ENCODE measurements at regions not wholly inside any gene's neighbourhood (a gene's known extent, or its start where the extent isn't known, plus 50 kb on each side); places are given as distances from the start of the nearest gene placed in this dataset.

DNA sequence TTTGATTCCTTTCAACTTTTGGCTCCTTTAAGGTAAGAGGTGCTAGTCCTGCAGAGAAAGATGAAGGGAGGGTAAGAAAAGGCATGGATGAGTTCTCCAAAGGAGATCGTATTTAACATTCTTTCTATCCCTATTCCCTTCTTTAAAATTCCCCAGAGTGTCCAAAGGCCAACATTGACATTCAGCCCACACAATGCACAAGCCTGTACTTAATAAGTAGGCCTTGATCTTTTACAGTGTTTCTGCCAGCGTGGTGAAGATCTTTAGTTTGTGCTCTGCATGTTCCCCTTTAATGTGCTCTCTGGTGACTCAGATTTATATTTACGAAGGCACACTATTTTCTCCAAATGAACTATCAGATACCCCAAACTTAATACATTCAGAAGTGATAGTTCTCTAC is 582.5 kb upstream of the RGS18 start:
- DNase-seq (ENCODE audit: low read depth) = no peak

DNA sequence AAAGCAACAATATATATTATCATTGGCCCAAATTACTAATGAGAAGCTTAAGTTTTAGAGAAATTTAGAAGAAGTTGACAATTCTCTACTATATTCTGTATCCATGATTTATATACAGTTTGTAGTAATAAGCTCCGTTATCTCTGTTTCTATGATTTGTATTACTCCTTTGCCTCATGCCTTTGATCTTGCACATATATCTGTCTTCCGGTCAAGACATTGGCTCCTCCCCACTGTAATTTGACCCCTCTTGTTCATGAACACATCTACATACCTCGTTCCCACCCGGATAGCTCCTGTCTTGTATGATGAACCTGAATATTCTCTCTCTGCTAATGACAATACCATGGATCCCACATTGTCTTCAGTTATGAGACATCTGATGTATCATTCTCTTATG is 581.0 kb upstream of the RGS18 start:
- DNase-seq (ENCODE audit: low read depth) = no peak

DNA sequence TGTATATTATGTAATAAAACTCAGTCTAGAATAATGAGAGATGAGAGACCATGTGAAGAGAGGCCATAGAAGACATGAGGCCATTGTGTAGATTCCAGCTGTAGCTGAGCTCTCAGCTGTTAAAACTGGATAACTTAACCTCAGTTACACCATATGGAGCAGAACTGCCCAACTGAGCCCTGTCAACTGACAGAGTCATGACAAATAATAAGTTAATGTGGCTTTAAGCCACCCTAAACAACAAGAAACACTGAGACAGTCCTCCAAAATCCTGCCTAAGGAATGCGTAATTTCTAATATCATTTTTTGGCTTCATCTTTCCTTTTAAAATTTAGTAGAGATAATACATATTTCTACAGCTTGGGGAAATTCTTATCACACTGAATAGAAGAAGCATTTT is 580.0 kb upstream of the RGS18 start:
- no peak for DNase-seq (ENCODE audit: low read depth)

DNA sequence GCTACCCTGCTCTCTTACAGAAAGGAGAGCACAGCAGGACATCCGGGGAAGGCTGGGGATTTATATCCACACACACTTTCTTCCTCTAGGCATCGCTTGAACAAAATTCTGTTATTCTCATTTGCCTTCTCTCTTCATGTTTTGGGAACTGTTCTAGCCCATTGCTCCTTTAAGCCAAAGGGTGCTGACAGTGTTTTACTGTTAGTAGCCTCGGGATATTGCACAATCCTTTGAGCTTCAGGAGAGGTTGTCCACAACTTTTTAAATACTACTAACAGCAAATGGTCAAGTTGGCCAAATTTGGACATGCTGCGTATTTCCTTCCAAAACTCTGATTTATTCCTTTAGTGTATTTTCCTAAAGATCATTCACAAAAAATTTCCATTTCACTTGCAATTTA is 579.2 kb upstream of the RGS18 start:
- no peak for DNase-seq (ENCODE audit: low read depth)

DNA sequence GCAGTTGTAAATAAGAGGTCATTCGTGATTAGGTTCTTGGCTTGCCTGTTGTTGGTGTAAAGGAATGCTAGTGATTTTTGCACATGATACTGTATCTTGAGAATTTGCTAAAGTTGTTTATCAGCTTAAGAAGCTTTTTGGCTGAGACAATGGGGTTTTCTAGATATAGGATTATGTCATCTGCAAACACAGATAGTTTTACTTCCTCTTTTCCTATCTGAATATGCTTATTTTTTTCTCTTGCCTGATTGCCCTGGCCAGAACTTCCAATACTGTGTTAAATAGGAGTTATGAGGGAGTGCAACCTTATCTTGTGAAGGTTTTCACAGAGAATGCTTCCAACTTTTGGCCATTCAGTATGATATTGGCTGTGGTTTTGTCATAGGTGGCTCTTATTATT is 576.1 kb upstream of the RGS18 start:
- DNase-seq (ENCODE audit: low read depth) = no peak

DNA sequence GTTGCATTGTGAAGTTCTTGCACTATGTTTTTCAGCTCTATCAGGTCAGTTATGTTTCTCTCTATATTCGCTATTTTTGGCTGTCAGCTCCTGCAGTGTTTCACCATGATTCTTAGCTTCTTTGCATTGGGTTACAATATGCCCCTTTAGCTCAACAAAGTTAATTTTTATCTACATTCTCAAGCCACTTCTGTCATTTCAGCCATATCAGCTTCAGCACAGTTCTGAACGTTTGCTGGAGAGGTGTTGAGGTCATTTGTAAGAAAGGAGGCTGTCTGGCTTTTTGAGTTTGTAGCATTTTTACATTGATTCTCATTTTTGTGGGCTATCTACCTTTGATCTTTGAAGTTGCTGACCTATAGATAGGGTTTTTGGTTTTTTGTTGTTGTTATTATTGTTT is 573.2 kb upstream of the RGS18 start:
- DNase-seq (ENCODE audit: low read depth) = no peak

DNA sequence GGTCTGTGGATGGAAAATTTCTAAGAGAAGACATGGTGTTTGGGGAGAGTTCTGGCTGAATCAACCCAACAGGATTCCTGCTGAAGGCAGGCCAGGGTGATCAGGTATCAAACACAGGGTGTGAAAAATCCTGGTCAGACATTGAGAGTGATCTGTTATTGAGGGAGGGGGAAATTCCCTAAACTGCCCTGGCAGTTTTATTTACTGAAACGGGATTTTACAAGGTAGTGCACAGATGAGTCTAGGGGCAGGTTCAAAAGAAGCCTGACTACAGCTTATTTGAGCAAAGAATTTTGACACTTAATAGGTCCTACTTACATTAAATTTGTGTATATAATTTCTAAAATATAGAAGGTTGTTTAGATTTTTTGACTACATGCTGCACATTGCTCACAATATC is 569.4 kb upstream of the RGS18 start:
- DNase-seq (ENCODE audit: low read depth) = no peak

DNA sequence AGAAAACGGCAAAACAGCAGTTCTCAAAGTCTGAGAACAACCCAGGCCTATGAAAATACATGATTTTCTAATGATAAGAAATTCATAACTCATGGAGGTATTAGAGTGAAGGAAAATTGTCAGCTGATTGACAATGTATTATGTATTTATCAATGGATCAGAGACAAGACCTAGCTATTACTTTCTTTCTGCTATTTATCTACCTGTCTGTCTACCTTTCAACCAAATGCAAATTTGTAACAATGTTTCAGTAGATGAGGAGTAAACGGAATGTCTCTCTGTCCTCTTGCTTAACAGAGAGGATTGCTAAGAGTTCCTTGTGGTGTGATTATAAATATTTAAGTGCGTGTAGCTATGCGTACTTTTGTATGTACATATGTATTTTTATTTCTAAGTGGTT is 568.7 kb upstream of the RGS18 start:
- DNase-seq (ENCODE audit: low read depth) = no peak

DNA sequence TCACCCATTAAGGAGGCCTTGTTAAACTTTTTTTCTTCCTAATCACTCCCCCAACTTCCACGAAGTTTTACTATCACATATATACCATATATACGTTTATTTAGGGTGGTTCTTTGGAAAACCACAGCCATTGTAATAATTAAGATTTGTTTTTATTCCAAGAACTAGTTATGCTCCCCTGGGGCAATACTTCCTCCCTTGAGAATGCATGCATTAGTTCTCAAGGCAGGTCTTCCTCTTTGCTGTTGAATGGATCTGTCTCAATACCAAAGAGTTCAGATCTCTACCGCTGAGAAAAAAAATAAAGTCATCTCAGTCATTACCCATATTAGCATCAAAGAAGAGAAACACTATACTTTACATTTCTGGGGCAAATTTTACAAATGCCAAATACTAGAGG is 567.7 kb upstream of the RGS18 start:
- no peak for DNase-seq (ENCODE audit: low read depth)

- DNase-seq (ENCODE audit: low read depth) = no peak
Observed at GRCh38 chr1:191592039-191592438, 566.2 kb upstream of the RGS18 start.

GRCh38 chr1:191592907-191593306 is 565.4 kb upstream of the RGS18 start:
- no peak for DNase-seq (ENCODE audit: low read depth)

DNA sequence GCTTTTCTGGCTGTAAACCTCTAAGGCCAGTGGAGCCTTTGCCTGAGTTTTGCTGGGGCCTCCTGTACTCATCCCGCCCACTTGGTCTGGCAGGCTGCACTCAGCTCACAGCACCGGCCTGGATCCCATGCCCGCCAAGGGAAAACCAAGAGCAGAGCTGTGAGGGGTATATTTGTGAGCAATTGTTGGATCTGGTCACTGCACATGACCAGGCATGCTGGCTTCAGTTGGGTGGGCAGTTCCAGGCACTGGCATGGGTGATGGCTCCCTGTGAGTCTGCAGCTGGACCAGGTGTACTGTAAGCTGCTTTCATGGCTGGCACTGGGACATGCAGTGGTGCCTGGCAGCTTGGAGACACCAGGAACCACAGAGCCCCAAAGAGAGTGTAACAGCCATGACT is 563.1 kb upstream of the RGS18 start:
- no peak for DNase-seq (ENCODE audit: low read depth)

- DNase-seq (ENCODE audit: low read depth) = no peak
Observed at GRCh38 chr1:191608367-191608766, 549.9 kb upstream of the RGS18 start.

- no peak for DNase-seq (ENCODE audit: low read depth)
Observed at GRCh38 chr1:191609305-191609704, 549.0 kb upstream of the RGS18 start.

- no peak for DNase-seq (ENCODE audit: low read depth)
Observed at GRCh38 chr1:191615101-191615821, 543.0 kb upstream of the RGS18 start.

DNA sequence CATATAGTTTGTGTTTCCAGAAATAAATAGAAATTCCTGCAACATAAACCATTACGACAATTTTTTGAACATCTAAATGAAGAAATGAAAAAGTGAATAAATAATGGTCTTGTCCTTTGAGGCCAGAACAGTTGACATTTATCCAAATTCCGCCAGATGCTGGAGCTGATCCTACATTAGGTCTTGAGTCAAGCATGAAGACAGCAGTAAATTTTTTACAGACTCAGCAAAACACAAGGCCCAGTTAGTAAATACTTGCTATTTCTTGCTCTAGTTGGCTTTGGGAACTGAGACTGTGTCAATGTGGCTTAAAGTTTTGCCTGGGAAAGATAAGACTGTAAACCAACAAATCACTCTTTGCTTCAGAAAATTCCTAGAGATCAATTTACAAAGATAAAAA is 540.1 kb upstream of the RGS18 start:
- peak; percentile 2 for DNase-seq (ENCODE audit: low read depth)

DNA sequence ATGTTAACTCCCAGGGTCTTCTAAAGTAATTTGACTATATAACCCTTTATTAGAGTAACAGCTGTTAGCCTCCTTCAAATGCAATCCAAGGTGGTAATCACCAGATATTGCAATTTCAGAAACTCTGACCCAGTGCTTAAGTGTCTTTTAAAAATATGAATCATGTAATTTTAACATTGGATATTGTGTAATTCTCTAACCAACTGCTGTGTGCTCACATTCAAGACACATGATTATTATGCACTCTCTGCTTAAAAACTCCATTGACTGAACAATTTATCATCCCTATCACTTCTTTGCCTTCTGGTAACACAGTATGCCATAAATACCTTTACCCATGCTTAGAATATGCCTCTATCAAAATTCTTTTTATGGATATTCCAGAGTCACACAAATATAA is 537.4 kb upstream of the RGS18 start:
- peak; percentile 2 for DNase-seq (ENCODE audit: low read depth)

DNA sequence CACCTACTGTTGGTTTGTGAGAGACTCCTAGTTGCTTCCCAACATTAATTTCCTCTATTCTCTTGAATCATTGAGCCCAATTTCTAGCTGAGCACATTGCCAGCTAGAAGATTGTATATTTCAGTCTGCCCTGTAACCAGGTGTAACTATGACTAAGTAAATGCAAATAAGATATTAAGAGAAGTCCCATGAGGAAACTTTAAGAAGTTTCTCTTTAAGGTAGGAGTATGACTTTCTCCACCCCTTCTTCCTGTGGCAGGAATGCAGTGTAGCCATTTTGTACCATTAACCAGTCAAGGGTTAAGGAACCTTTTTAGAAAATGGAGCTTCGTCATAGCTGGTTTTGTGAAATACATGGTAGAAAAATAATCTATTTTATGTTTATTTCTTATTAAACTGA is 534.2 kb upstream of the RGS18 start:
- DNase-seq (ENCODE audit: low read depth) = no peak

DNA sequence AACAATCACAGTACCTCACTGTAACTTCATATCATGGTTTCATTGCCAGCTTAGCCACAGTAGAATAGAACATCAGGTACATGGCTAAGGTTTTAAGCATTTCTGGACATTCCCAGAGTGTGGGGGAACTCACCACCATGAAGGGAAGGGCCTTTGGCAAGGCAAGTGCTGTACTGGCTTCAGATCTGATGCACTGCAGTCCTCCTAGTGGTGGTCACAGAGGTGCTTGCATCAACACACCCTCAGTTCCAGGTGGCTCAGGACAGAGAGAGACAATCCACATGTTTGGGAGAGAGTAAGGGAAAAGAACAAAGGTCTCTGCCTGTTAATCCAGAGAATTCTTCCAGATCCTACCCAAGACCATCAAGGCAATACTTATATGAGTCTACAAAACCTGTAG is 528.4 kb upstream of the RGS18 start:
- DNase-seq (ENCODE audit: low read depth) = no peak

- no peak for DNase-seq (ENCODE audit: low read depth)
Observed at GRCh38 chr1:191634801-191635508, 523.3 kb upstream of the RGS18 start.

DNA sequence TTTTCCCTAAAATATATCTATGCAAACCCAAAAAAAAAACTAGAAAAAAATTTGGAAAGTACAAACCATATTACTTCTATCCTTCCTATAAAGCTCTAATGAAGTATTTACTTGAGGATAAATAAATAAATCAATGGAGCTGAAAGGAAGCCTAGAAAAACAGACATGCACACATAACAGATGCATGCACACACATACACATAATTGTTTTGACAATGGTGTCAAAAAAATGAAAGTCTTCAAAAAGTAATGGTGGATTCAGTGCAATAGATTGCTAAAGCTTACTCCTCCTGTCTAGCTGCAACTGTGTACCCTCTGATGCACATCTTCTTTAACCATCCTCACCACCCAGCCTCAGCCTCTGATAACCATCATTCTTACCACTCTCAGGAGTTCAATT is 521.9 kb upstream of the RGS18 start:
- DNase-seq (ENCODE audit: low read depth) = no peak

- peak; percentile 16 for DNase-seq (ENCODE audit: low read depth)
Observed at GRCh38 chr1:191641420-191642260, 516.6 kb upstream of the RGS18 start.
